H9 (cell line): ENCODE measurements at regions not wholly inside any gene's neighbourhood (a gene's known extent, or its start where the extent isn't known, plus 50 kb on each side); places are given as distances from the start of the nearest gene placed in this dataset.

Source experiments
- DNase-seq: peaks from one replicate; pipeline ENCODE4 v3.0.0-alpha.2; 2017
- H2AFZ ChIP-seq: one replicate; pipeline ENCODE4 v1.6.1; 2013; ENCODE audit warnings: mild to moderate bottlenecking, low read length, control low read depth, moderate library complexity
- H2AK5ac ChIP-seq: 2 replicates; pipeline ENCODE4 v1.6.1; 2013; ENCODE audit warnings: low read length, control low read depth, mixed read lengths; ENCODE audit not compliant: insufficient read length
- H2BK120ac ChIP-seq: one replicate; pipeline ENCODE4 v1.6.1; 2013; ENCODE audit warnings: low read depth, mild to moderate bottlenecking, low read length, control low read depth, inconsistent platforms; ENCODE audit not compliant: poor library complexity, severe bottlenecking
- H2BK12ac ChIP-seq: 2 replicates; pipeline ENCODE4 v1.6.1; 2013; ENCODE audit warnings: low read length, control low read depth, mixed read lengths, low read depth; ENCODE audit not compliant: insufficient read length
- H2BK15ac ChIP-seq: 2 replicates; pipeline ENCODE4 v1.6.1; 2013; ENCODE audit warnings: low read depth, low read length, control low read depth
- H2BK20ac ChIP-seq: one replicate; pipeline ENCODE4 v1.6.1; 2013; ENCODE audit warnings: low read depth, mild to moderate bottlenecking, low read length, control low read depth, inconsistent platforms; ENCODE audit not compliant: poor library complexity, severe bottlenecking
- H2BK5ac ChIP-seq: 2 replicates; pipeline ENCODE4 v1.6.1; 2013; ENCODE audit warnings: low read length, control low read depth, mixed read lengths; ENCODE audit not compliant: insufficient read length
- H3K14ac ChIP-seq: 2 replicates; pipeline ENCODE4 v1.6.1; 2013; ENCODE audit warnings: low read length, control low read depth; ENCODE audit not compliant: insufficient read depth
- H3K18ac ChIP-seq: 2 replicates; pipeline ENCODE4 v1.6.1; 2013; ENCODE audit warnings: low read depth, mild to moderate bottlenecking, mixed read lengths, low read length, control low read depth; ENCODE audit not compliant: insufficient read length
- H3K23ac ChIP-seq: 2 replicates; pipeline ENCODE4 v1.6.1; 2013; ENCODE audit warnings: low read length, control low read depth, mixed read lengths, low read depth; ENCODE audit not compliant: insufficient read length
- H3K23me2 ChIP-seq: 2 replicates; pipeline ENCODE4 v1.6.1; 2013; ENCODE audit warnings: low read depth, mild to moderate bottlenecking, mixed read lengths, low read length, control low read depth; ENCODE audit not compliant: insufficient read length, poor library complexity, severe bottlenecking
- H3K27ac ChIP-seq: 2 replicates; pipeline ENCODE4 v1.5.1; 2013; ENCODE audit warnings: low read length, control low read depth, mixed read lengths, low read depth; ENCODE audit not compliant: insufficient read length
- H3K27me3 ChIP-seq: 2 replicates; pipeline ENCODE4 v1.6.1; 2013; ENCODE audit warnings: low read length, control low read depth, inconsistent platforms; ENCODE audit not compliant: insufficient read depth
- H3K4ac ChIP-seq: 2 replicates; pipeline ENCODE4 v1.6.1; 2013; ENCODE audit warnings: low read depth, mild to moderate bottlenecking, control low read depth, inconsistent platforms, low read length, moderate library complexity
- H3K4me1 ChIP-seq: 2 replicates; pipeline ENCODE4 v1.6.1; 2013; ENCODE audit warnings: low read length, control low read depth, inconsistent platforms; ENCODE audit not compliant: insufficient read depth
- H3K4me2 ChIP-seq: 2 replicates; pipeline ENCODE4 v1.6.1; 2013; ENCODE audit warnings: low read length, control low read depth, mixed read lengths; ENCODE audit not compliant: insufficient read length, insufficient read depth
- H3K56ac ChIP-seq: 2 replicates; pipeline ENCODE4 v1.6.1; 2013; ENCODE audit warnings: low read depth, mild to moderate bottlenecking, mixed read lengths, low read length, control low read depth; ENCODE audit not compliant: insufficient read length
- H3K79me1 ChIP-seq: 2 replicates; pipeline ENCODE4 v1.6.1; 2013; ENCODE audit warnings: low read depth, mild to moderate bottlenecking, moderate library complexity, low read length, control low read depth, inconsistent platforms; ENCODE audit not compliant: insufficient read depth, poor library complexity, severe bottlenecking
- H3K79me2 ChIP-seq: 2 replicates; pipeline ENCODE4 v1.6.1; 2013; ENCODE audit warnings: low read length, control low read depth, inconsistent platforms; ENCODE audit not compliant: insufficient read depth
- H3K9ac ChIP-seq: 2 replicates; pipeline ENCODE4 v1.6.1; 2013; ENCODE audit warnings: low read length, control low read depth, mixed read lengths; ENCODE audit not compliant: insufficient read length; ENCODE audit errors: extremely low read depth
- H3K9me3 ChIP-seq: one replicate; pipeline ENCODE4 v1.6.1; 2013; ENCODE audit warnings: low read depth, low read length, inconsistent platforms; ENCODE audit not compliant: control insufficient read depth
- H3T11ph ChIP-seq: one replicate; pipeline ENCODE4 v1.6.1; 2013; ENCODE audit warnings: mild to moderate bottlenecking, low read length, control low read depth, inconsistent platforms
- H4K20me1 ChIP-seq: one replicate; pipeline ENCODE4 v1.6.1; 2013; ENCODE audit not compliant: control insufficient read depth, insufficient read length, insufficient read depth
- H4K5ac ChIP-seq: 2 replicates; pipeline ENCODE4 v1.6.1; 2013; ENCODE audit warnings: low read depth, mild to moderate bottlenecking, mixed read lengths, low read length, control low read depth; ENCODE audit not compliant: insufficient read length
- H4K8ac ChIP-seq: replicated peaks from 2 replicates; pipeline ENCODE4 v1.6.1; 2013; ENCODE audit warnings: low read length, control low read depth, mixed read lengths, low read depth; ENCODE audit not compliant: insufficient read length
- H4K91ac ChIP-seq: 2 replicates; pipeline ENCODE4 v1.6.1; 2013; ENCODE audit warnings: low read depth, mild to moderate bottlenecking, moderate library complexity, mixed read lengths, low read length, control low read depth; ENCODE audit not compliant: insufficient read length
- H3K27ac Mint-ChIP-seq, 3 experiments: 2 replicates in 2 of 3; 3 replicates in 1 of 3; pipeline ENCODE4 v1.8.0; 2020 to 2021; ENCODE audit warnings: mixed read lengths in 3 of 3, mild to moderate bottlenecking in 1 of 3, moderate library complexity in 1 of 3
- H3K27me3 Mint-ChIP-seq: 2 replicates; pipeline ENCODE4 v1.8.0; 2021; ENCODE audit warnings: low read depth, mild to moderate bottlenecking, moderate library complexity, mixed read lengths
- H3K36me3 Mint-ChIP-seq, 3 experiments: 2 replicates in 2 of 3; 3 replicates in 1 of 3; pipeline ENCODE4 v1.8.0; 2020 to 2021; ENCODE audit warnings: low read depth in 3 of 3, mixed read lengths in 3 of 3; ENCODE audit not compliant: insufficient read depth in 1 of 3
- H3K4me1 Mint-ChIP-seq, 2 experiments: 2 replicates each; pipeline ENCODE4 v1.8.0; 2020; ENCODE audit warnings: mixed read lengths in 2 of 2
- H3K4me3 Mint-ChIP-seq, 2 experiments: 2 replicates in 1 of 2; 3 replicates in 1 of 2; pipeline ENCODE4 v1.8.0; 2020 to 2021; ENCODE audit warnings: mild to moderate bottlenecking in 2 of 2, mixed read lengths in 2 of 2, moderate library complexity in 1 of 2
- H3K9me3 Mint-ChIP-seq, 2 experiments: 2 replicates in 1 of 2; 3 replicates in 1 of 2; pipeline ENCODE4 v1.8.0; 2020; ENCODE audit warnings: mild to moderate bottlenecking in 2 of 2, mixed read lengths in 2 of 2, moderate library complexity in 1 of 2
- CTCF ChIP-seq: fragments of 200-600 bp; sonication (generic); conservative IDR thresholded peaks from 3 replicates; pipeline ENCODE4 v1.8.0; 2021; ENCODE audit warnings: antibody characterized with exemption, mild to moderate bottlenecking
- WGBS: extraction: QIAGEN DNeasy Blood & Tissue Kit; methylation state at CpG from one replicate; pipeline ENCODE4 v1.1.7; 2013; ENCODE audit warnings: missing lambda C conversion rate, low lambda C conversion rate, mixed read lengths; ENCODE audit not compliant: insufficient read length; ENCODE audit errors: extremely low coverage; 5-methylcytosine and 5-hydroxymethylcytosine counted together

- H3K14ac ChIP-seq, result no peak overlapping the region
- H3K9me3 ChIP-seq, result no peaks in the 10 kb centered on the region
- H3K18ac ChIP-seq, result no peak overlapping the region
- H3K9me3 Mint-ChIP-seq, result peaks cover 0 to 3% of the 10 kb centered on the region in 2 experiments; a peak in 2 of 5 replicates
- WGBS, result no CpG with 5 or more reads among the region's 4 CpGs
- DNase-seq, result no peak
- no peak overlapping the region for H2BK15ac ChIP-seq
- no peak for TF ChIP-seq CTCF
- peaks cover 0 to 2% (median 0%) of the 10 kb centered on the region in 3 experiments; a peak in 1 of 7 replicates for H3K36me3 Mint-ChIP-seq
- H4K8ac ChIP-seq, result no peak overlapping the region
- no peak overlapping the region for H4K91ac ChIP-seq
- peaks cover 12 to 16% of the 10 kb centered on the region in 2 experiments for H3K4me1 Mint-ChIP-seq
- H3K56ac ChIP-seq, result no peak overlapping the region
- no peak overlapping the region for H3K27ac Mint-ChIP-seq
- no peak overlapping the region for H3T11ph ChIP-seq
- no peaks in the 10 kb centered on the region; the same call in 1 of the 2 replicates for H3K27me3 Mint-ChIP-seq
- H3K23ac ChIP-seq, result no peak overlapping the region
- no peak overlapping the region for H2BK20ac ChIP-seq
- no peak overlapping the region for H3K9ac ChIP-seq
- no peak overlapping the region for H2AFZ ChIP-seq
- H2BK12ac ChIP-seq, result no peak overlapping the region
- no peak overlapping the region for H3K4me2 ChIP-seq
- no peaks in the 10 kb centered on the region for H4K20me1 ChIP-seq
- H2AK5ac ChIP-seq, result no peak overlapping the region
- H3K4ac ChIP-seq, result no peak overlapping the region
- no peak overlapping the region for H3K4me3 Mint-ChIP-seq
- H3K79me1 ChIP-seq, result no peaks in the 10 kb centered on the region
- no peak overlapping the region for H3K27ac ChIP-seq
- H2BK120ac ChIP-seq, result no peak overlapping the region
- H3K27me3 ChIP-seq, result no peaks in the 10 kb centered on the region
- H3K79me2 ChIP-seq, result no peaks in the 10 kb centered on the region
- no peaks in the 10 kb centered on the region for H3K4me1 ChIP-seq
- H2BK5ac ChIP-seq, result no peak overlapping the region
- H4K5ac ChIP-seq, result no peak overlapping the region
- H3K23me2 ChIP-seq, result no peaks in the 10 kb centered on the region
These were observed 64.8 kb upstream of the GOLGA8B start for GRCh38 chr15:34648294-34648631.
